ENCODE measurements at regions not wholly inside any gene's neighbourhood (a gene's known extent, or its start where the extent isn't known, plus 50 kb on each side); places are given as distances from the start of the nearest gene placed in this dataset.
"Not testable (repeated sequence)": the region's sequence is repeated elsewhere in the genome, so short reads cannot be mapped to it uniquely, and the experiment has no call there.

DNA sequence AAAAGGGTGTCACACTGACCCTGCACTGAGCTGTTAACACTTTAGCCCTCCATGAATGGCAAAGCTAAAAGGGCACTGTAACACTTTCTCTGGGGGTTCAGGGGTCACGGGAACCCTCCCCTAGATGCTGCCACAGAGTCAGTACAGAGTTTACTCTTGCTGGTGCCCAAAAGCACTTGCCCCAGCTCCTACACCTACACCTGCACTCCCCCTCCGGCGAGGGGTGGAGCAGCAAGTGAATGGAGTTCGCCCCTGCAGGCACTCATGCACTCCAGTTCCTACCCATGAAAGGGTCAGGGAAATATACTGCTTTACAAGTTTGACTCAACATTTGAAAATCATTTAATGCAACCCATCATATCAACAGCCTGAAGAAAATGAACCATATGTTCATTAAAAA, 355.7 kb upstream of the SPATA31A3 start:
- TF ChIP-seq, protein P1, sequence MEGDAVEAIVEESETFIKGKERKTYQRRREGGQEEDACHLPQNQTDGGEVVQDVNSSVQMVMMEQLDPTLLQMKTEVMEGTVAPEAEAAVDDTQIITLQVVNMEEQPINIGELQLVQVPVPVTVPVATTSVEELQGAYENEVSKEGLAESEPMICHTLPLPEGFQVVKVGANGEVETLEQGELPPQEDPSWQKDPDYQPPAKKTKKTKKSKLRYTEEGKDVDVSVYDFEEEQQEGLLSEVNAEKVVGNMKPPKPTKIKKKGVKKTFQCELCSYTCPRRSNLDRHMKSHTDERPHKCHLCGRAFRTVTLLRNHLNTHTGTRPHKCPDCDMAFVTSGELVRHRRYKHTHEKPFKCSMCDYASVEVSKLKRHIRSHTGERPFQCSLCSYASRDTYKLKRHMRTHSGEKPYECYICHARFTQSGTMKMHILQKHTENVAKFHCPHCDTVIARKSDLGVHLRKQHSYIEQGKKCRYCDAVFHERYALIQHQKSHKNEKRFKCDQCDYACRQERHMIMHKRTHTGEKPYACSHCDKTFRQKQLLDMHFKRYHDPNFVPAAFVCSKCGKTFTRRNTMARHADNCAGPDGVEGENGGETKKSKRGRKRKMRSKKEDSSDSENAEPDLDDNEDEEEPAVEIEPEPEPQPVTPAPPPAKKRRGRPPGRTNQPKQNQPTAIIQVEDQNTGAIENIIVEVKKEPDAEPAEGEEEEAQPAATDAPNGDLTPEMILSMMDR (IDR thresholded peaks at IDR 0.05), result not testable (repeated sequence)
- not testable (repeated sequence) for TF ChIP-seq POLR2A (IDR thresholded peaks at IDR 0.05)

Measured in body of pancreas (tissue), 4 donors.